NCI-H187 treated with DMSO at 0.1 percent for 48 hours (cell line): ENCODE measurements at regions not wholly inside any gene's neighbourhood (a gene's known extent, or its start where the extent isn't known, plus 50 kb on each side); places are given as distances from the start of the nearest gene placed in this dataset.

Experiments used
- DNase-seq: peaks from one replicate; lab custom pipeline; 2025; lab: John Stamatoyannopoulos, UW

DNA sequence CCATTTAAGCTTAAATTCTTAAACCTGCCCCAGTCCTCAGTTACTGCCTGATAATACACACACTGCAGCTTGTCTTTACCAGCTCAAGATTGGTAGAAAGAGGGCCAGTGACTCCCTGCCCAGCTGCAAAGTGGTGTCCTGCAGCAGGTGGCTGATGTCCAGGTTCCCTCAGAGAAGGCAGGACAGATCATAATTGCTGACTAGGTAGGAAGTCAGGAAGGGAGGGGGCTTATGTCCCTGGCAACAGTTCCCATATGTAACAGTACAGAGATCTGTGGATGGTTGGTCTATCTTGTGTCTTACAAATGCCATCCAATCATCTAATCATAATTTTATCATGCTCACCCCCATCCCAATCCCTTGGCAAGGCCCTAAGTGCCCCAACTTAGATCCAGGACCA, 492.1 kb upstream of the PPP2R3A start:
- DNase-seq = no peak

DNA sequence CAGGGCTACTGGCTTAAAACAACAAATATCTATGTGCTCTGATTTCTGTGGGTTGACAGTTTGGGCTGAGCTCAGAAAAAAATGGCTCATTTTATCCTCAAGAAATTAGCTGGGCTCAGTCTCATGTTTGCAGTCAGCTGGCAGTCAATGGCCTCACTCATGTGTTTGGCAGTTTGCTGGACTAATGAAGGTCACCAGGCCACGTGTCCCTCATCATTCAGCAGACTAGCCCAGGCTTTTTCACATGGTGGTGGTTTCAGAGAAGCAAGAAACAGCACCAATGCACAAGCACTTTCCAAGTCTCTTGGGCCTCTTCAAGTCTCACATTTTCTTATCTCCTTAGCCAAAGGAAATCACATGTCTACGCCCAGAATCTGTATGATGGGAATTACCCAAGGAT, 478.3 kb upstream of the PPP2R3A start:
- no peak for DNase-seq

DNA sequence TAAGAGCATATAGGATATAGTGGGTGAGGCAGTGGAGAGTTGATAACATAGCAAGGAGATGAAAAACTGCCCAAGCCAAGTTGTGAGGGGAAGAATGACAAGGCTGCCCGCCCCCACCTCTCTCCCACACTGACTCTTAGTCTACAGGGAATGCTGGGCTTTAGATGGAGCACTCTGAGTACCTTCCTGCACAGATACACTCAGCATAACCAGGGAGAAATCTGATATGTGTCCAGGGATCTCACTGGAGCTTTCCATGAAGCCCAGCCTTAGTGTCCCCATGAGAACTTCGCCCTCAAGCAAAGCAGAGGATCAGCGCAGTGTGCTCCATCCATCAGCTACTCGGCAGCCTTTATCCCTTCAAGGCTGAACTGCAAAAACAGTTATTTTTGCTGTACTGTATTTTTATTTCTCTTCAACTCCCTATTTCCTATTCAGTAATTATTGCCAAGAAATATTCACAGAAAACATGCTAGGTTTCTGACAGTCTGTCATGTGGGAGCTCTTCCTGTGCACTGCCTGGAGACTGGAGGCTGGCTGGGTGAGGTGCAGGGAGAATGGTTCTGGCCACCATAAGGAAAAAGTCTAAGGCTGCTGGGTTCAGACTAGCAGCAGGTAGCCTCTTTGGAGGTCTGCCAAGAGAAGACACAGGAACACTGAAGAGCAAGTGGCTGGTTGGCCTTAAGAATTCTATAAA, 475.2 kb upstream of the PPP2R3A start:
- no peak for DNase-seq

DNA sequence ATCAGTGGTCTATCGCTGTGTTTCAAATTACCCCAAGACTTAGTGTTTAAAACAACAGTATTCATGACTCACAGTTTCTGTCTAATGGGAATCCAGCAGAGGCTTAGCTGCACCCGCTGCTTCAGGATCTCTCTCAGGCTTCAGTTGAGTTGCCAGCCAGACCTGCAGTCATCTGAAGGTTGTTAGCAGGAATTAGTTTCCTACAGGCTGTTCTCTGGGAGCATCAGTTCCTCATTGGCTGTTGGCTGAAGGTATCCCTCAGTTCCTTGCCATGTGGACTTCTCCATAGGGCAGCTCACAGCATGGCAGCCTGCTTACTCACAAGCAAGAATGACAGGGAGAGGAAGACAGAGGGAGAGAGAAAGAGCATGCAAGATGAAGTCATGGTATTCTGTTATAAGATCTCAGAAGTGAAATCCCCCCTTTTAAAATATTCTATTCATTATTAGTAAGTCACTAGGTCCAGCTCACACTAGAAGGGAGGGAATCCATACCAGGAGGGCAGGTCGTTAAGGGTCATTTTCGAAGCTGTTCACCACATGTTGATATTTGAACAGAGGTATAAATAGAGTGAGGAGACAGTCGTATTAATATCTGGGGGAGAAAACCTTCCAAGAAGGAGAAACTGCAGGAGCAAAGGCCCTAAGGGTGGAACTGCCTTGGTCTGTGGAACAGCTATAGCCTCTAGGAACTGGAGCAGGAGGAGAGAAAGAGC, 473.9 kb upstream of the PPP2R3A start:
- DNase-seq = no peak

DNA sequence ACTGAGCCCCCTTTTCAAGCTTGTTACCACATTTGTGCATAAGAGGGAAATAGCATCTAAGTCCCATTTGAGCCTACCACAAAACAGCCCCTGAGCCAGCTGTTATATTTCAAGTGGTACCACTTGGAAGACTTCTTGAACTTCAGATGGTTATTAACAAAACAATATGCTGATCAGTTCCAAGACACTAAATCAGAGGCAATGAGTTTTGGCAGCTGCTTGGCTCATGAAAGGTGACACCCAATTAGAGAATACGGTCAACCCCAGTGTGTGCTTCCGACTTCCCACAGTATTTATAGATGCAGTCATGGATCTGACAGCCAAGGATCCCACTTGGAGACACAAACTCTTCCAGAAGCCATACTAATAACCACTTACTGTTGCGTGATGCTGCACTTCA, 469.6 kb upstream of the PPP2R3A start:
- peak; percentile 57 for DNase-seq

DNA sequence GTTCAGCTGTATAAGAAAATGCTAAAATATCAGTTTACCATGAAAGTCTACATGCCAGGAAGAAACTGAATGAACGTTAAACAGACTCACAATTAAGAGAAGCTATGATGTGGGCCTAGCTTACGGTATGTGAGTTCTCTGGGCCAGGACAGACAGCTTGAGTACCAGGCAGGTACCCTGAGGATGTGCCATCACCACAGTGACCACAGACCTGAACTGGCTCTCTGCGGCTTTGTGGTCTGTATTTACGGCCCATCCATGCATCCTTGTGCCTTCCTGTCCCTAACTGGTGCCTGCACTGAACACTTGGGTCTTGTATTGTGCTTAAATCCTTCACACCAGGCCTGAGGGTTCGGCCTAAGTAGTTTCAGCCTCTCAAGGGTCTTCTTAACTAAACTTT, 467.5 kb upstream of the PPP2R3A start:
- no peak for DNase-seq

DNA sequence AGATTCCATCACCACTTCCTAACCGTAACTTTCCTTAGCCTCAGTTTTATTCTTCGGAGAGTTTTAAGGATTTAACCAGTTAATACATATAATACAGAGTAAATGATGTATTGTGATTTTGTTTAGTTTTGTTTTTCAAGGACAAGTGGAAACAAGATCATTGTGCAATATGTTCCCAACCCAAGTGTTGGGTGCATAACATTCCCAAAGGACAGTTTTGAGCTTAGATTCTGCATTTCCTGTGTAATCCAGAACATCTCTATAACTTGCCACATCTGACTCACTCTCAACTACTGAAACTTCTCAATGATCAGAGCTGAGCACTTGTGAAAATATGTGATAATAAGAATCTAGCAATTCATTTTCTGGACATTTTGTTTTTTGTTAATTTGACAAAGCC, 466.1 kb upstream of the PPP2R3A start:
- no peak for DNase-seq

DNA sequence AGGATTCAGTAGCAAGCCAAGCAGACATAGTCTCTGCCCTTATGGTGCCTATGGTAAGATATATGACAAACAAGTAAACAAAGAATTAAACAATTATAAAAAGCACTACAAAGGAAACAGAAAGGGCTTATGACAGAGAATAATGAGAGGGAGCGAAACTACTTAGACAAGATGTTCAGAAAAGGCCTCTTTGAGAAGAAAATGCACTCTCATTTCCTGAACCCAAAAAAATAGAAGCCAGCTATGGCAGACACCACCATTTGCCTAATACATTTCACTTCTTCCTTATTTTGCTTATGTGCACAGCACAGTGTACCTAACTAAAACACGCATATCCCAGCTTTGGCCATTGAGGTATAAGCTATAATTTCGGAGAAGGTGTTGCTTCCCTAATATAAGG, 465.5 kb upstream of the PPP2R3A start:
- DNase-seq = no peak

DNA sequence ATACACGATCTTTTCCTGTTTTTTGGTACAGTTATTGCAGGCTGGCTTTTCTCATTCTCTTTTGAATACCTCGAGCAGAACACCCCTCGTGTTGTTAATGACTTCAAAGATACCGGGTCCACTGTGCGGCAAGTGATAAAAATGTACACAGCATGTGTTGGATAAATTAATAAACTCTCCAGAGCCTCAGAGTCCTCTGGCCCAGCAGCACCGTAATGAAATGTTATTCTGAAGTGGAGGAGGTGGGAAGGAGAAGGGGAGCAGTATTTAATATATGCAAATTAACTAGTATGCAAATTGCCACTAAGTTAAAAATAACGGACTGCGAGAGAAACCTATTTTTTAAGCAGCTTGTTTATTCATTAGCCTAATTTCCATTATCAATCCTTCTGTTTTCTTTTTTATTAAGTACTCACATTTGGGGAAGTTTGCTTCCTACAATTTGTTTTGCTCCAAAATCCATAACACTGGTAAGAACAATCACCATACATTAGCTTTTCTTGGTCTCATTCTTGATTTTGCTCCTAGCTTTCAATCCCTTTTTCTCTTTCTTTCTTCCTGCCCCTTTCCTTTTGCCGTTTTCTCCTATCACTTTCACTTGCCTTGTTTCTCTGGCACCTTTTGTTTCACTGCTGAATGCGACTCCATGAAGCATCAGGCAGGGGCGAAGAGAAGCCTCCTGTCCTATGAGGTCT, 462.3 kb upstream of the PPP2R3A start:
- DNase-seq = no peak

DNA sequence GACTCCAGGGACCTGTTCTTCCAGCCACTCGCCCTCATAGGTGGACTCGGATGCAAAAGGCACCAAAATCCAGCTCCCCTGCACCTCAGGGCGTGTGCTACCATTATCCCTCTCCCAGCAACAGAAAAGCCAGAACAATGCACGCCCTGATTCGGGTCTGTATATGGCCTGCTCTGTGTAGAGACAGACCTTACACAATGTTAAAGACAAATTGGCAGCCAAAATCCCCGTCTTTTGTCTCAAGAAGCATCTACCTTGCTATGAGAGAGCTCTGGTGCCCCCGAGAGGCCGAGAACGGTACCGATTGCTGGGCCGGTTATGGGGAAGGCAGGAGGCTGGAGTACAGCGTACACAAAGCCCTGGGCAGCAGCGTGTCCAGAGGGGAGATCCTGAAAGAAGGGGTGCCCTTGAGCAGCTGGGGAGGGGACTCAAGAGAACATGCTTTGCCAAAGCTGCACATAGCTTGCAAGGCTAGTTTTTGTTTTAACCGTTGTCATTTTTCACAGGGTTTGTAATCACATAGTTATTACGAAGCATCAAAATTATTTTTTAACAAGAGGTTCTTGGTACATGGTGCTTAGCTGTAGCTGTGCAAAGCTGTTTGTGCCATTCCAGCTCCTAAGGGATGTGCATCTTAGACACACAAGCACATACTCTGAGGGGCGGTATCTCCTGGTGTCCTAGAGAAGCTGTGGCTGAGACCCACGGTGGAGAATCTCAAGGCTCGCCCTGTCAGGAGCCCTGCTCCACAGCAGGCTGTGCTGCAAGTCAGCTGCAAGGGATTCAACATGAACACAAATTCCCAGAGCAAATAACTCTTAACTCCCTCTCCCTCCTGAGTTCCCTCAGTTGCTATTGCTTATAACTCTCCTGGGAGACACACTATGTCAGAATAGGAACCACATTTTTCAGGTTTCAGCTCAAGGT, 461.5 kb upstream of the PPP2R3A start:
- no peak for DNase-seq

DNA sequence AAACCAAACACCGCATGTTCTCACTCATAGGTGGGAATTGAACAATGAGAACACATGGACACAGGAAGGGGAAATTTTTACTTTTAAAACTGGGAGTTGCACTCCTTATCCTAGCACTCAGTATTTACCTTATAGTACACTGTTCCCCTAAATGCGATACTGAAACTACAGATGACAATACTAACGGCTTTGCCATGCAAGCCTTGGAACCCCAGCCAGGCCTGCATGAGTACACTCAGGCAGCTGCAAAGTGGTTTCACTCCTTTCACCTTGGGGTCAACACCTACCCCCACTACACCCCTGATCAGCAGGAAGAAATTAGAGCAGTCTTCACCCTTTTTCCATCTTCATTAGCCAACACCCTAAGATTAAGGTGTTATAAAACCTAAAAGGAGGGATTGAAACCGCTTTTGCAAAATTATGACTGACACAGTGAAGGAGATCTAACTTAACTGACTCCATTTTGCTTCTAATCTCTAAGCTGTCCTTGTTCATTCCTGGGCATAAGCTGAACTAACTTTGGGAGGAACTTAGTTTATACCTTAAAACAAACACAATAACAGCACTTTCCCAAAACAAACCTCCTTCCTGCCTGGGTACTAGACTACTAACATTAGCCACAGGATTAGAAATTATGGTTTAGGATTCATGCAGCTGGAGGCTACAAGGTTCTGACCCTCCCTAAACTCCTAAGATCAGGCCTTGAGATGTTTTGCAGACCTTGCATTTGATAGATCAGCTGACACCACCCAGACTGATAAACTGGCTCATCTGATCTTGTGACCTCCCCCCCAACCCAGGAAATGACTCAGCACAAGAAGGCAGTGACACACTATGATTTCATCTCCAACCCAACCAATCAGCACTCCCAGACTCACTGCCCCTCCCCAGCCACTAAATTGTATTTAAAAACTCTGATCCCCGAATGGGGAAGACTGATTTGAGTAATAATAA, 452.1 kb upstream of the PPP2R3A start:
- DNase-seq = no peak

DNA sequence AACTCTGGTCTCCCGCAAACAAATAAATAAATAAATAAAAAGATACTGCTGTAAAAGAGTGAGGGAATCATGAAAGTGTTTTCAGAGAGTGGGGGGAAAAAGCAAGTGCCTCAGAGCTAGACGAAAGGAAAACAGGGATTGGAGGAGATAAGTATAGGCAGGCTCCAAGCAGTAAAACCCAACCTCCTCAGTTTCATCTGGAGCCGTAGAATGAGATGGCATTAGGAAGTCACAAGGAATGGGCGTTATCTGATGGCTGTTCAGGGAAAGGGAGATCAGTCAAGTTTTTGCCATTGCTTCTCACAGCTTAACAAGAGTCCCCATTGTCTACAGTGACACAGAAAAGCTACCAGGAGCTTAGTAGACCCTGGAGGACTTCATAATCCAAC, 451.5 kb upstream of the PPP2R3A start:
- no peak for DNase-seq

DNA sequence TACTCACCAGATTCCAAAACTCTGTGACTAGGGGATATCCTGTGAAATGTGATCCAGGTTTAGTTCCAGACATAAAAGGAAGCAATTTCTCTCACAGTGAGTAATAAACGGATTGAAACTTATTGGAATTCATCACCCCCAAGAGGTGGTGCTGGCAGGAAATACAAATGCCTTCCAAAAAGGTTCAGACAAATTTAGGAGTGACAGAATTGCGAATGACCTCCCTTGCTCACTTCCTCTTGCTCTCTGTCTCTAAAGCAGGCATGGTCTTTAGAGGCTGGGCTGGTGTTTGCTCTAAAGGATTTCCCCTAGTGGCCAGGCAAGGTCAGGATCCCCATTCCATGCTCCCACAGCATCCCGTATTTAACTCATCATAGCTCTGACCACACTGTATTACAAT, 449.4 kb upstream of the PPP2R3A start:
- DNase-seq = no peak

DNA sequence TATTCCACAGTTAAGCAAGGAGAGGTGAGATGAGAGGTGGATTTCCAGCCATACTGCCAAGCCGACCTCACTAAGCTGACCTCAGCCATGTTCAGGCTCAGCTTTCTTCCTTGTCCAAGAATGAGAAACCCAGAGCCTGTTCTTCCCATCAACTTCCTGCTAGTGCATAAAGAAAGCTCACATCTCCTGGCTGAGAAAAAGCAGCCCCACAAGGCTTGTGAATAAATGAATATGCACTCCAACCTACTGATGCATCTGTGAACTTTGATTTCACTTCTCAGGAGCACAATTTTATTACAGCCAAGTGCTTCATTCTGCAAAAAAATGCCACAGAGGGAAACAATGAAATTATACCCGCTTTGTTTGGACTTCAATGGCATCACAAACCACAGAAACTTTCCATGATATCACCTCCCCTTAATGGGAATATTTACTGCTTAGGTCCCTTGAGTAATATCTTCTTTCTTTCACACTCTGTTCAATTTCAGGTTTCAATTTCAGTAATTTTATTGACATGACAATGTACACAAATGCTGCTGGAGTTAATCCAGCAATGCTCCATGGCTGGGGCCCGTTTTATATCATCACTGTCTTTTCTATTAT, 437.0 kb upstream of the PPP2R3A start:
- DNase-seq = no peak

DNA sequence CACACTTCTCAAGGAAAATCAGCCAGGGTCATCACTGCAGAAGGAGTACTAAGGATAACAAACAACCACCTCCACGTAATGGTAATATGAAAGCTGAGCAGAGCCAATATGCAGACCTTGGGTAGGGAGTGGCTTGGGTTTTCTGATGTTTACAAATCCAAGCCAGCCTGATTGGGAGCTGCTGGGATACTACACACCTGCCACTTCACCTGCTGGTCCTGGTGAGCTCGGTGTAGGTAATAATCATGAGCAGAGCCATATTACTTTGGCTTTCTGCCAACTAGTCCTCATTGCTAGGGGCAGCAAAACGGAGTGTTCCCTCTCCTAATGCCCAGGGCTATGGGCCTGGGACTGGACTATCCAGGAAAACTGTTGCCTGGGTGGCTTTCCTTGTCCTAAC, 433.5 kb upstream of the PPP2R3A start:
- peak; percentile 79 for DNase-seq

DNA sequence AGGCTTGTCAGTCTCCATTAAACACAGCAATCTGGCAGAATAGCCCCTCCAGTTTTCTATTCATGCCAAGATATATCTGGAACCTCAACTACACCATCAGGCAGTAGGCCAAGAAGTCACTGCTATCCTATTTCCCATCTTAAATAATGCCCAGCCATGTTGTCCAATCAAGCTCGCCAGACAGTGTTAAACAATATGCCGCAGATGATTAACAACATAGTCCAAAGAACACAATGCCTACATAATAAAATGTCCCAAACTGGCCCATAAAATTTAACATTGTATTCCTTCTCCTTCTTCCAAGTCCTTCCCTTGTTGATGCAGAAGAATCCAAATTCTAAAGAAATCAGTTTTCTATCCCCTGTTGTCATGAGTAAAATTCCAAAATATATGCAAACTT, 427.4 kb upstream of the PPP2R3A start:
- no peak for DNase-seq

DNA sequence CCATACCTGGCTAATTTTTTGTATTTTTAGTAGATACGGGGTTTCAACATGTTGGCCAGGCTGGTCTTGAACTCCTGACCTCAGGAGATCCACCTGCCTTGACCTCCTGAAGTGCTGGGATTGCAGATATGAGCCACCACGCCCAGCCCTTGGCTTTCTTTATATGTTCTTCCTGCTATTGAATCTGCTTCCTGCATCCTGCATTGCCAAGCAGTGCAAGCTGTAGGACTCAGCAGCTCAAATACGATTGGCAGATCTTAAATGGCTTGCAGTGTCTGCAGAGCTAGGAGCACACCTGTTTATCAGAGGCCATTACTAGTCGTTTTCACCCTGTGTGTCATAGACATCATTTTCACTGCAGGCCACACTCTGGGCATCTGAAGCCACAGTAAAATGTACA, 426.2 kb upstream of the PPP2R3A start:
- DNase-seq = no peak

DNA sequence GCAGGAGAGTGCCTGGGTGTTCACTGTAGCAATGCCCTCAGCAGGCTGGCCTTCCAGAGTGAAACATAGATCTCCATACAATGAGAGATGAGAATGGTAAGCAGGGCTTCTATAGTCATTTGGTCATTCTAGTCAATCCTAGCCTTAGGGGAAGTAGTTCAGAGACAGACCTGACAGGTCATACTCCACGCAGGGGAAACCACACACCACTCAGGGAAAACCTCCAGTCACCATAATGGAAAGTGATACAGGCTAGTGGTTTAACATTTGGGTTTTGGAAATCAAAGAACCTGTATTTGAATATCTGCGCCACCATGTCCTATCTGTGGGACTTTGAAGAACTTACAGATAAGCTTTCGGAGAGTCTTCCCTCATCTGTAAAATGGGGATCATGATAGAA, 425.7 kb upstream of the PPP2R3A start:
- DNase-seq = no peak

DNA sequence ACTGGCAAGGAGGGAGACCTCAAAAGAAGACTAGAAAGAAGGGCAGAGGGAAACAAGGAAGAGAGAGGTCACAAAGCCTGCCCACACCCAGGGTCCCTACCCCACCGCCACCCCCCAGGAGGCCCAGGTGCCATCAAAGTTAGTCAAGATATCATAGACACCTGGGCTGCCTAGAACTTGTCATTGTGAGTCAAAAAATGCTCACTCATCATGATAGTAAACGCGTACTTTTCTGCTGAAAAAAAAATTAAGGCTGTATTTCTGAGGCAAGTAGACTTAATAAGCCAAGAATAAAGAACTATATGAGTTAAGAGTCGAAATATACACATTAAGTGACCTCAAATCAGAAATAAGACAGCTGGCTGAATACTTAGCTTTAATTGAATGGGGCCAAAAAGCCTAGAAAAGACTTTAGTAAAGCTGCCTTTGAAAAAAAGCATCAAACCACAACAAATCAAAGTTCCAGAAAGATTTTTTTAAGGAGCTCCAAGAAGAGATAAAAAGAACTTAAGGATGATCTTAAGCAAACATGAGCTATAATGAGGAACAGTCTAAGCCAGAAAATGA, 415.5 kb upstream of the PPP2R3A start:
- no peak for DNase-seq

DNA sequence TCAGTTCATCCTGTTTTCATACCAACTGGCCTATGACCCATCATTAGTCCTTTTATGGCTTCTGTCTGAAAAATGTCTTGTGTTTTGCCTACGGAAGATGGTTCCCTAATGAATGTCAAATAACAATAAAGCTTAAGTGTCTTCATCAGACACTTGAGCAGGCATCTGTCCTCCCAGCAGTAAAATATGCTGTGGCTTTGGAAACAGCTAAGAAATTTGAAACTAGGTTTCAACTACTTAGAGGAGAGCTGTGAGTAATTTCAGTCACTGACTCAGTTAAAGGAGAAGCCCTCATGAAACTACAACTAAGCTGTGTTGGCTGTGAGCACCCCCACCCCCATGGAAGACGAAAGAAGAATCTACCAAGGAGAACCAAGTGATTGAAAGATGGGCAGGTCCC, 409.4 kb upstream of the PPP2R3A start:
- no peak for DNase-seq
